Endothelial cell (in vitro differentiated cells): ENCODE measurements at regions not wholly inside any gene's neighbourhood (a gene's known extent, or its start where the extent isn't known, plus 50 kb on each side); places are given as distances from the start of the nearest gene placed in this dataset.
A peak's percentile ranks its signal among the peaks of the same experiment; 100 is the strongest.
"Not testable (repeated sequence)": the region's sequence is repeated elsewhere in the genome, so short reads cannot be mapped to it uniquely, and the experiment has no call there.

ENCODE experiments used
- DNase-seq: peaks from one replicate; pipeline ENCODE4 v3.0.0; 2021; ENCODE audit warnings: low spot score
- H3K27ac Mint-ChIP-seq: one replicate; pipeline ENCODE4 v1.8.0; 2021; ENCODE audit warnings: mixed read lengths, inconsistent platforms; ENCODE audit not compliant: unreplicated experiment
- H3K27me3 Mint-ChIP-seq: one replicate; pipeline ENCODE4 v1.8.0; 2021; ENCODE audit warnings: mild to moderate bottlenecking, moderate library complexity, mixed read lengths, inconsistent platforms; ENCODE audit not compliant: unreplicated experiment
- H3K36me3 Mint-ChIP-seq: one replicate; pipeline ENCODE4 v1.8.0; 2021; ENCODE audit warnings: mild to moderate bottlenecking, low read depth, mixed read lengths, inconsistent platforms; ENCODE audit not compliant: unreplicated experiment
- H3K4me1 Mint-ChIP-seq: one replicate; pipeline ENCODE4 v1.8.0; 2021; ENCODE audit warnings: mild to moderate bottlenecking, mixed read lengths, inconsistent platforms; ENCODE audit not compliant: unreplicated experiment
- H3K4me3 Mint-ChIP-seq: one replicate; pipeline ENCODE4 v1.8.0; 2021; ENCODE audit warnings: mild to moderate bottlenecking, mixed read lengths, inconsistent platforms; ENCODE audit not compliant: unreplicated experiment
- H3K9me3 Mint-ChIP-seq: one replicate; pipeline ENCODE4 v1.8.0; 2021; ENCODE audit warnings: mixed read lengths, inconsistent platforms; ENCODE audit not compliant: unreplicated experiment
- TF ChIP-seq, protein P1 (sequence below): fragments of 200-600 bp; sonication (generic); IDR thresholded peaks from one replicate; pipeline ENCODE4 v1.5.0; 2021; ENCODE audit warnings: antibody characterized with exemption; ENCODE audit not compliant: unreplicated experiment

DNA sequence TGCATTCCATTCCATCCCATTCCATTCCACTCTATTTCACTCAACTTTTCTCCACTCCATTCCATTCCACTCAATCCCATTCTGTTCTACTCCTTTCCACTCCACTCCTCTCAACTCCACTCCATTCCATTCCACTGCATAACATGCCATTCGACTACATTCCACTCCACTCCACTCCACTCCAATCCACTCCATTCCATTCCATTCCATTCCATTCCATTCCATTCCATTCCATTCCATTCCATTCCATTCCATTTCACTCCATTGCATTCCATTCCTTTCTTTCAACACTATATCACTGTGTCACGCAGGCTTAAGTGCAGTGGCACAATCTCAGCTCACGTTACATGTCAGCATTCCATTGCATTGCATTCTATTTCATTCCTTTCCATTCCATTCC is 1430.4 kb downstream of the TSPY10 start:
- H3K36me3 Mint-ChIP-seq = peaks cover 74% of the 10 kb centered on the region
- not testable (repeated sequence) for DNase-seq, H3K4me1 Mint-ChIP-seq
- peaks cover 84% of the 10 kb centered on the region for H3K9me3 Mint-ChIP-seq
- H3K4me3 Mint-ChIP-seq = peak overlapping the region; percentile 0
- H3K27ac Mint-ChIP-seq = peak overlapping the region; percentile 0
- peaks cover 27% of the 10 kb centered on the region for H3K27me3 Mint-ChIP-seq

DNA sequence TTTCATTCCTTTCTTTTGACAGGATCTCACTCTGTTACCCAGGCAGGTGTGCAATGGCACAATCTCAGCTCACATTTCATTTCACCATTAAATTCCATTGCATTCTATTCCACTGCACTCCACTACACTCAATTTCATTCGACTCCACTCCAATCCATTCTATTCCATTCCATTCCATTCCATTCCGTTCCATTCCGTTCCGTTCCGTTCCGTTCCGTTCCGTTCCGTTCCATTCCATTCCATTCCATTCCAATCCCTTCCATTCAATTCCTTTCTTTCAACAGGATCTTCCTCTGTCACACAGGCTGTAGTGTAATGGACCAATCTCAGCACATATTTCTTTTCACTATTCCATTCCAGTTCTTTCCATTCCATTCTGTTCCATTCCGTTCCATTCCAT is 1445.7 kb downstream of the TSPY10 start:
- Mint-ChIP-seq H3K36me3 (peaks cover 75% of the 10 kb centered on the region), H3K4me3 (peak overlapping the region; percentile 0), H3K4me1 (no peaks in the 10 kb centered on the region), H3K27me3 (peaks cover 25% of the 10 kb centered on the region), H3K9me3 (peaks cover 91% of the 10 kb centered on the region), H3K27ac (no peak overlapping the region)
- TF ChIP-seq, protein P1, sequence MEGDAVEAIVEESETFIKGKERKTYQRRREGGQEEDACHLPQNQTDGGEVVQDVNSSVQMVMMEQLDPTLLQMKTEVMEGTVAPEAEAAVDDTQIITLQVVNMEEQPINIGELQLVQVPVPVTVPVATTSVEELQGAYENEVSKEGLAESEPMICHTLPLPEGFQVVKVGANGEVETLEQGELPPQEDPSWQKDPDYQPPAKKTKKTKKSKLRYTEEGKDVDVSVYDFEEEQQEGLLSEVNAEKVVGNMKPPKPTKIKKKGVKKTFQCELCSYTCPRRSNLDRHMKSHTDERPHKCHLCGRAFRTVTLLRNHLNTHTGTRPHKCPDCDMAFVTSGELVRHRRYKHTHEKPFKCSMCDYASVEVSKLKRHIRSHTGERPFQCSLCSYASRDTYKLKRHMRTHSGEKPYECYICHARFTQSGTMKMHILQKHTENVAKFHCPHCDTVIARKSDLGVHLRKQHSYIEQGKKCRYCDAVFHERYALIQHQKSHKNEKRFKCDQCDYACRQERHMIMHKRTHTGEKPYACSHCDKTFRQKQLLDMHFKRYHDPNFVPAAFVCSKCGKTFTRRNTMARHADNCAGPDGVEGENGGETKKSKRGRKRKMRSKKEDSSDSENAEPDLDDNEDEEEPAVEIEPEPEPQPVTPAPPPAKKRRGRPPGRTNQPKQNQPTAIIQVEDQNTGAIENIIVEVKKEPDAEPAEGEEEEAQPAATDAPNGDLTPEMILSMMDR = no peak
- DNase-seq = no peak

DNA sequence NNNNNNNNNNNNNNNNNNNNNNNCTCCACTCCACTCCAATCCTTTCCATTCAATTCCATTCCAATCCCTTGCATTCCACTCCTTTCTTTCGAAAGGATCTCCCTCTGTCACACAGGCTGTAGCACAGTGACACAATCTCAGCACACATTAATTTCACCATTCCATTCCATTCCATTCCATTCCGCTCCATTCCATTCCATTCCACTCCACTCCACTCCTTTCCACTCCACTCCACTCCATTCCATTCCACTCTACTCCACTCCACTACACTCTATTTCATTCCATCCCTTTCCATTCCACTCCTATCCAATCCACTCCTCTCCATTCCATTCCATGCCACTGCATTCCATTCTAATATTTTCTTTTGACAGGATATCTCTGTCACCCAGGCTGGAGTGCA is 1459.0 kb downstream of the TSPY10 start:
- Mint-ChIP-seq H3K4me1 (no peaks in the 10 kb centered on the region), H3K4me3 (peak overlapping the region; percentile 8), H3K9me3 (peaks cover 91% of the 10 kb centered on the region), H3K27me3 (peaks cover 44% of the 10 kb centered on the region), H3K36me3 (peaks cover 79% of the 10 kb centered on the region), H3K27ac (peak overlapping the region; percentile 2)
- TF ChIP-seq, protein P1 = no peak
- DNase-seq = no peak

DNA sequence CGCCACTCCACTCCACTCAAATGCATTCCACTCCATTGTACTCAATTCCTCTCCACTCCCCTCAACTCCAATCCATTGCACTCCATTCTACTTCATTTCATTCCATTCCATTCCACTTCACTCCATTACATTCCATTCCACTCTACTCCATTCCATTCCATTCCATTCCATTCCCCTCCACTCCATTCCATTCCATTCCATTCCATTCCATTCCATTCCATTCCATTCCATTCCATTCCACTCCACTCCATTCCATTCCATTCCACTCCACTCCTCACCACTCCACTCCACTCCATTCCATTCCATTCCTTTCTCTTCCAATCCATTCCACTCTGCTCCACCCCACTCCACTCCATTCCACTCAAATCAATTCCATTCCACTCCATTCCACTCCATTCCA is 1459.9 kb downstream of the TSPY10 start:
- peaks cover 79% of the 10 kb centered on the region for H3K36me3 Mint-ChIP-seq
- no peak overlapping the region for H3K4me3 Mint-ChIP-seq
- no peaks in the 10 kb centered on the region for H3K4me1 Mint-ChIP-seq
- H3K9me3 Mint-ChIP-seq = peaks cover 91% of the 10 kb centered on the region
- peaks cover 42% of the 10 kb centered on the region for H3K27me3 Mint-ChIP-seq
- no peak for DNase-seq
- TF ChIP-seq, protein P1 = no peak
- H3K27ac Mint-ChIP-seq = no peak overlapping the region

DNA sequence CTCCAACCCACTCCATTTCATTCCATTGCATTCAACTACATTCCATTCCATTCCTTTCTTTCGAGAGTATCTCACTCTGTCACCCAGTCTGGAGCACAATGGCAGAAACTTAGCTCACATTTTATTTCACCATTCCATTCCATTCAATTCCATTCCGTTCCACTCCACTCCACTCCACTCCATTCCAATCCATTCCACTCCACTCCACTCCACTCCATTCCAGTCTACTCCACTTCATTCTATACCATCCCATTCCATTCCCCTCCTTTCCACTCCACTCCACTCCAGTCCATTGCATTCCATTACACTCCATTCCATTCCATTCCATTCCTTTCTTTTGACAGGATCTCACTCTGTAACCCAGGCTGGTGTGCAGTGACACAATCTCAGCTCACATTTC is 1466.3 kb downstream of the TSPY10 start:
- TF ChIP-seq, protein P1 = no peak
- DNase-seq = no peak
- H3K27ac Mint-ChIP-seq = no peak overlapping the region
- peaks cover 55% of the 10 kb centered on the region for H3K36me3 Mint-ChIP-seq
- H3K27me3 Mint-ChIP-seq = peaks cover 36% of the 10 kb centered on the region
- H3K4me1 Mint-ChIP-seq = no peaks in the 10 kb centered on the region
- H3K9me3 Mint-ChIP-seq = peaks cover 93% of the 10 kb centered on the region
- H3K4me3 Mint-ChIP-seq = peak overlapping the region; percentile 17

DNA sequence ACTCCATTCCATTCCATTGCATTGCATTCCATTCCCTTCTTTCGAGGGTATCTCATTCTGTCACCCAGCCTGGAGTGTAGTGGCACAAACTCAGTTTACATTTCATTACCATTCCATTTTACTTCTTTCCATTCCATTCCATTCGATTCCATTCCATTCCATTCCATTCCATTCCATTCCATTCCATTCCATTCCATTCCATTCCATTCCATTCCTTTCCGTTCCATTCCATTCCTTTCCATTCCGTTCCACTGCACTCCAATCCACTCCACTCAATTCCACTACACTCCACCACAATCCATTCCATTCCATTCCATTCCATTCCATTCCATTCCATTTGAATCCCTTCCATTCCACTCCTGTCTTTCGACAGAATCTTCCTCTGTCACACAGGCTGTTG is 1472.0 kb downstream of the TSPY10 start:
- H3K27me3 Mint-ChIP-seq = peaks cover 28% of the 10 kb centered on the region
- peaks cover 72% of the 10 kb centered on the region for H3K9me3 Mint-ChIP-seq
- peak overlapping the region; percentile 0 for H3K4me3 Mint-ChIP-seq
- not testable (repeated sequence) for H3K4me1 Mint-ChIP-seq, DNase-seq, H3K27ac Mint-ChIP-seq
- peaks cover 34% of the 10 kb centered on the region for H3K36me3 Mint-ChIP-seq

DNA sequence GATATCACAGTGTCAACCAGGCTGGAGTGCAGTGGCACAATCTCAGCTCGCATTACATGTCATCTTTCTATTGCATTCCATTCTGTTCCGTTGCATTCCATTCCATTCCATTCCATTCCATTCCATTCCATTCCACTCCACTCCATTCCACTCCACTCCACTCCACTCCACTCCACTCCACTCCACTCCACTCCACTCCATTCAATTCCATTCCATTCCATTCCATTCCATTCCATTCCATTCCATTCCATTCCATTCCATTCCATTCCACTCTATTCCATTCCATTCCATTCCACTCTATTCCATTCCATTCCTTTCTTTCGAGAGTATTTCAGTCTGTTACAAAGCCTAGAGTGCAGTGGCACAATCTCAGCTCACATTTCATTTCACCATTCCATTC is 1486.5 kb downstream of the TSPY10 start:
- Mint-ChIP-seq H3K36me3 (peaks cover 71% of the 10 kb centered on the region), H3K27me3 (peaks cover 45% of the 10 kb centered on the region), H3K27ac (peak overlapping the region; percentile 34), H3K4me3 (peak overlapping the region; percentile 1), H3K9me3 (peaks cover 91% of the 10 kb centered on the region)
- DNase-seq, H3K4me1 Mint-ChIP-seq: not testable (repeated sequence)
